Prostate gland (tissue), 2 donors: ENCODE measurements at regions not wholly inside any gene's neighbourhood (a gene's known extent, or its start where the extent isn't known, plus 50 kb on each side); places are given as distances from the start of the nearest gene placed in this dataset.

Source experiments
- DNase-seq: peaks from one replicate; pipeline ENCODE4 v3.0.0-alpha.2; 2019; ENCODE audit warnings: low spot score
- H3K27ac ChIP-seq, 2 donors: fragments of 200-600 bp; sonication (generic); 2 replicates each; pipeline ENCODE4 v1.5.1; 2017 to 2019
- H3K27me3 ChIP-seq: fragments of 200-600 bp; sonication (generic); replicated peaks from 2 replicates; pipeline ENCODE4 v1.5.1; 2019; ENCODE audit not compliant: insufficient read depth
- H3K36me3 ChIP-seq, 2 donors: fragments of 200-600 bp; sonication (generic); 1 replicate in 1 of 2; 2 replicates in 1 of 2; pipeline versions ENCODE4 v1.5.1 to v1.8.1; 2017 to 2019
- H3K4me1 ChIP-seq: fragments of 200-600 bp; sonication (generic); replicated peaks from 2 replicates; pipeline ENCODE4 v1.5.1; 2019
- H3K4me3 ChIP-seq, 2 donors: fragments of 200-600 bp; sonication (generic); 2 replicates each; pipeline ENCODE4 v1.5.1; 2017 to 2019
- H3K9me3 ChIP-seq: fragments of 200-600 bp; sonication (generic); 2 replicates; pipeline ENCODE4 v1.5.1; 2017
- POLR2A ChIP-seq: fragments of 450-650 bp; IDR thresholded peaks from one replicate; pipeline ENCODE4 v1.6.1; 2016; ENCODE audit warnings: antibody characterized with exemption, mild to moderate bottlenecking
- POLR2AphosphoS5 ChIP-seq: sonication (generic); formaldehyde crosslinking; IDR thresholded peaks from one replicate; pipeline ENCODE4 v1.6.1; 2017; ENCODE audit warnings: antibody characterized with exemption
- WGBS: methylation state at CpG from one replicate; pipeline ENCODE4 v1.1.5; 2018; 5-methylcytosine and 5-hydroxymethylcytosine counted together
- intact Hi-C: fragments of 100-400 bp; cut with DNase I; formaldehyde crosslinking; loops from one replicate; pipeline ENCODE4 v1.14.2; 2022
- TF ChIP-seq, protein P1 (sequence below), 4 experiments: fragments of 200-600 bp in 2 of 4; fragments of 450-650 bp in 2 of 4; sonication (generic) in 2 of 4; IDR thresholded peaks; 1 replicate in 3 of 4; 2 replicates in 1 of 4; pipeline ENCODE4 v1.5.1; 2016 to 2019; ENCODE audit warnings: antibody characterized with exemption in 4 of 4, mild to moderate bottlenecking in 2 of 4, moderate library complexity in 2 of 4

- no peaks in the 10 kb centered on the region for H3K36me3 ChIP-seq
- H3K27ac ChIP-seq, result no peak overlapping the region
- intact Hi-C loops, result no loop called here
- TF ChIP-seq, protein P1, sequence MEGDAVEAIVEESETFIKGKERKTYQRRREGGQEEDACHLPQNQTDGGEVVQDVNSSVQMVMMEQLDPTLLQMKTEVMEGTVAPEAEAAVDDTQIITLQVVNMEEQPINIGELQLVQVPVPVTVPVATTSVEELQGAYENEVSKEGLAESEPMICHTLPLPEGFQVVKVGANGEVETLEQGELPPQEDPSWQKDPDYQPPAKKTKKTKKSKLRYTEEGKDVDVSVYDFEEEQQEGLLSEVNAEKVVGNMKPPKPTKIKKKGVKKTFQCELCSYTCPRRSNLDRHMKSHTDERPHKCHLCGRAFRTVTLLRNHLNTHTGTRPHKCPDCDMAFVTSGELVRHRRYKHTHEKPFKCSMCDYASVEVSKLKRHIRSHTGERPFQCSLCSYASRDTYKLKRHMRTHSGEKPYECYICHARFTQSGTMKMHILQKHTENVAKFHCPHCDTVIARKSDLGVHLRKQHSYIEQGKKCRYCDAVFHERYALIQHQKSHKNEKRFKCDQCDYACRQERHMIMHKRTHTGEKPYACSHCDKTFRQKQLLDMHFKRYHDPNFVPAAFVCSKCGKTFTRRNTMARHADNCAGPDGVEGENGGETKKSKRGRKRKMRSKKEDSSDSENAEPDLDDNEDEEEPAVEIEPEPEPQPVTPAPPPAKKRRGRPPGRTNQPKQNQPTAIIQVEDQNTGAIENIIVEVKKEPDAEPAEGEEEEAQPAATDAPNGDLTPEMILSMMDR (IDR thresholded peaks at IDR 0.05), result no peak
- TF ChIP-seq POLR2A, result no peak
- no peak for TF ChIP-seq POLR2AphosphoS5
- no peaks in the 10 kb centered on the region for H3K27me3 ChIP-seq
- no peak for DNase-seq
- no peaks in the 10 kb centered on the region for H3K9me3 ChIP-seq
- H3K4me3 ChIP-seq, result no peak overlapping the region
- WGBS, result 96% methylated on average over 2 of the region's 2 CpGs
- no peaks in the 10 kb centered on the region for H3K4me1 ChIP-seq
Observed at GRCh38 chr2:40584432-40584831, 132.5 kb upstream of the SLC8A1 start.

DNA sequence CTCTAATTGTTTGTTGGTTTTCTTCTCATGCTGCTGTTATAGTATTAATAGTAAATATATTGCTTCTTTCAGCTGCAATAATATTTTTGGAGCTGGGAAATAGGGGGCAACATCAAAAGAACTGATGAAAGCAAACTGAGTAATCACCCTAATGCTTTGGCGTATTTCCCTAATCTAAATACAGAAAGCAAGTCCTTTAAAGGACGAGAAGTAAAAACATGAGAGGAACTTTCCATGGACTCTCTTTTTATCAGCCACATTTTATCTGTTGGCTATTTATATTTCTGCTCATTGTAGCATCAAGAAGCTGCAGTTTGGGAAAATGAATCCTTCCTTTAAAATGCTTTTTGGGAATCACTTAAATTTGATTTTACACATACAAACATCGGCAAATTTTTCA lies 139.9 kb upstream of the SLC8A1 start:
- WGBS, result 65% methylated on average over 3 of the region's 3 CpGs
- no peak for DNase-seq
- H3K9me3 ChIP-seq, result no peaks in the 10 kb centered on the region
- H3K36me3 ChIP-seq, result no peaks in the 10 kb centered on the region
- H3K4me3 ChIP-seq, result no peak overlapping the region
- no peak overlapping the region for H3K27ac ChIP-seq
- no peaks in the 10 kb centered on the region for H3K27me3 ChIP-seq
- intact Hi-C loops, result no loop called here
- TF ChIP-seq POLR2A, result no peak
- TF ChIP-seq, protein P1 (IDR thresholded peaks at IDR 0.05), result no peak
- no peak for TF ChIP-seq POLR2AphosphoS5
- no peaks in the 10 kb centered on the region for H3K4me1 ChIP-seq

DNA sequence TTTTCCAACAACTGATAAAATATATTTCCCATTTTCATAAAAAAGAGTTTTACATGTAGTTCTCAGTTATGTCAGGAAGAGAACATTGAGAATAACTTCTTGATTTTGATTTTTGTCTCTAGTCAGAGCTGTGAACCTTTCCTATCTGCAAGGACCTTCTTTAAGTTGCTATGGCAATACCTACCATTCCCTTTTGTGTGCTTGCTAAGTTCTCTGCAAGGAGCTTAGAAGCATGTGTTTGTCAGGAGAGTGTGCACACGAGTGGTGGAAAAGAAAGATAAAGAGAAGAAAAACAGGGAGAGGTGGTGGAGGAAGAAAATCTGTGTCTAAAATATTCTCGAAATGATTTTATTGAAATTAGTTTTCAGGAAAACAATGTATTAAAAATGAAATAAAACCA lies 140.3 kb upstream of the SLC8A1 start:
- H3K27me3 ChIP-seq, result no peaks in the 10 kb centered on the region
- no peaks in the 10 kb centered on the region for H3K9me3 ChIP-seq
- intact Hi-C loops, result no loop called here
- H3K36me3 ChIP-seq, result no peaks in the 10 kb centered on the region
- no peak overlapping the region for H3K4me3 ChIP-seq
- DNase-seq, result no peak
- TF ChIP-seq POLR2A (no peak), POLR2AphosphoS5 (no peak)
- TF ChIP-seq, protein P1 (IDR thresholded peaks at IDR 0.05), result no peak
- 67% methylated on average over 2 of the region's 2 CpGs for WGBS
- no peak overlapping the region for H3K27ac ChIP-seq
- no peaks in the 10 kb centered on the region for H3K4me1 ChIP-seq

DNA sequence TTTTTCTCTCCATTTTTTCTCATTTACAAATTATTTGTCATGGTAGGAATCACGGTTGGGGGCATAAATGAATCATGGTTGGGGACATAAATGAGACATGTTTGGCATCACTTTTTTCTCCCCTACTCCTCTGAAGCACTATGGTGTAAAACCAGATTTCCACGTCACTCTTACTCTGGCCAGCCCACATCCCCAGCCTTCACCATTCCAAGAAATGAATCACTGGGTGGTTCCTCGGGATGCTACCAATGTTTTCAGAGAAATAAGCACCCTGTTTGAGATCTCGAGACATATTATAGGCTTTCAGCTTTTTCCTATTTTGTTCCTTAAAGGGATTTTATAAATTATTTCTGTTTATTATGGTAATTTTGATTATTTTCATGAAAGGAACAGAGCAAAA lies 155.0 kb upstream of the SLC8A1 start:
- no peaks in the 10 kb centered on the region for H3K9me3 ChIP-seq
- no peak overlapping the region for H3K4me3 ChIP-seq
- 89% methylated on average over 4 of the region's 4 CpGs for WGBS
- no peaks in the 10 kb centered on the region for H3K4me1 ChIP-seq
- no peak for DNase-seq
- intact Hi-C loops, result no loop called here
- no peaks in the 10 kb centered on the region for H3K27me3 ChIP-seq
- no peaks in the 10 kb centered on the region for H3K36me3 ChIP-seq
- H3K27ac ChIP-seq, result no peak overlapping the region
- TF ChIP-seq, protein P1 (IDR thresholded peaks at IDR 0.05), result no peak
- TF ChIP-seq POLR2A (no peak), POLR2AphosphoS5 (no peak)

- Histone ChIP-seq H3K27ac (no peak overlapping the region), H3K4me3 (no peak overlapping the region), H3K4me1 (no peaks in the 10 kb centered on the region), H3K9me3 (no peaks in the 10 kb centered on the region), H3K36me3 (no peaks in the 10 kb centered on the region), H3K27me3 (no peaks in the 10 kb centered on the region)
- intact Hi-C loops, result no loop called here
- TF ChIP-seq POLR2AphosphoS5 (no peak), POLR2A (no peak)
- TF ChIP-seq, protein P1 (IDR thresholded peaks at IDR 0.05), result no peak
- DNase-seq, result no peak
- WGBS, result 81% methylated on average over 4 of the region's 4 CpGs
Observed at GRCh38 chr2:40611196-40611595, 159.3 kb upstream of the SLC8A1 start.
